Activated T-cell treated with anti-CD3 and anti-CD28 coated beads, Interleukin-2, amount 50 U/mL, for 4 hours (primary cell): ENCODE measurements at regions not wholly inside any gene's neighbourhood (a gene's known extent, or its start where the extent isn't known, plus 50 kb on each side); places are given as distances from the start of the nearest gene placed in this dataset.

Experiments used
- ATAC-seq, 2 donors: fragments of 200-7000 bp; cut with Tn5 transposase; one replicate each; pipeline ENCODE4 v1.10.0; 2021
- DNase-seq: peaks from one replicate; pipeline ENCODE4 v3.0.0-alpha.2; 2020
- H3K27me3 Mint-ChIP-seq: one replicate; pipeline ENCODE4 v1.8.0; 2021; ENCODE audit warnings: low read depth, mixed read lengths
- H3K36me3 Mint-ChIP-seq: one replicate; pipeline ENCODE4 v1.8.0; 2022; ENCODE audit warnings: mixed read lengths; ENCODE audit not compliant: insufficient read depth
- H3K4me1 Mint-ChIP-seq: one replicate; pipeline ENCODE4 v1.8.0; 2021; ENCODE audit warnings: low read depth, mixed read lengths
- H3K4me3 Mint-ChIP-seq: one replicate; pipeline ENCODE4 v1.8.0; 2021; ENCODE audit warnings: mild to moderate bottlenecking, moderate library complexity, mixed read lengths
- H3K9me3 Mint-ChIP-seq: one replicate; pipeline ENCODE4 v1.8.0; 2021; ENCODE audit warnings: mixed read lengths

- Mint-ChIP-seq H3K36me3 (no peaks in the 10 kb centered on the region), H3K27me3 (no peaks in the 10 kb centered on the region), H3K9me3 (peaks cover 12% of the 10 kb centered on the region), H3K4me3 (no peak overlapping the region), H3K4me1 (no peaks in the 10 kb centered on the region)
- ATAC-seq (no peak), DNase-seq (no peak)
These were observed 1478.3 kb downstream of the C4orf33 start for GRCh38 chr4:130574215-130574614.

GRCh38 chr4:130576218-130576617 is 1480.3 kb downstream of the C4orf33 start:
- Mint-ChIP-seq H3K27me3 (no peaks in the 10 kb centered on the region), H3K36me3 (no peaks in the 10 kb centered on the region), H3K9me3 (peaks cover 20% of the 10 kb centered on the region), H3K4me1 (no peaks in the 10 kb centered on the region), H3K4me3 (no peak overlapping the region)
- ATAC-seq = no peak
- DNase-seq = no peak

GRCh38 chr4:130591091-130591490 is 1495.1 kb downstream of the C4orf33 start:
- Mint-ChIP-seq H3K9me3 (peaks cover 10% of the 10 kb centered on the region), H3K36me3 (no peaks in the 10 kb centered on the region), H3K27me3 (no peaks in the 10 kb centered on the region), H3K4me3 (no peak overlapping the region), H3K4me1 (no peaks in the 10 kb centered on the region)
- ATAC-seq = no peak
- no peak for DNase-seq

GRCh38 chr4:130600706-130601105 is 1504.8 kb downstream of the C4orf33 start:
- Mint-ChIP-seq H3K4me1 (no peaks in the 10 kb centered on the region), H3K27me3 (no peaks in the 10 kb centered on the region), H3K9me3 (peaks cover 10% of the 10 kb centered on the region), H3K4me3 (no peak overlapping the region), H3K36me3 (no peaks in the 10 kb centered on the region)
- ATAC-seq (no peak), DNase-seq (no peak)

GRCh38 chr4:130603043-130603442 is 1507.1 kb downstream of the C4orf33 start:
- H3K36me3 Mint-ChIP-seq = no peaks in the 10 kb centered on the region
- no peak overlapping the region for H3K4me3 Mint-ChIP-seq
- no peaks in the 10 kb centered on the region for H3K27me3 Mint-ChIP-seq
- no peaks in the 10 kb centered on the region for H3K4me1 Mint-ChIP-seq
- ATAC-seq = no peak
- DNase-seq = no peak
- H3K9me3 Mint-ChIP-seq = peaks cover 10% of the 10 kb centered on the region

GRCh38 chr4:130608121-130608520 is 1512.2 kb downstream of the C4orf33 start:
- ATAC-seq = no peak

GRCh38 chr4:130628531-130628930 is 1532.6 kb downstream of the C4orf33 start:
- Mint-ChIP-seq H3K4me1 (no peaks in the 10 kb centered on the region), H3K9me3 (no peaks in the 10 kb centered on the region), H3K27me3 (no peaks in the 10 kb centered on the region), H3K36me3 (no peaks in the 10 kb centered on the region), H3K4me3 (no peak overlapping the region)
- DNase-seq (no peak), ATAC-seq (no peak)

More at GRCh38 chr4:130608121-130608520, 1512.2 kb downstream of the C4orf33 start:
- Mint-ChIP-seq H3K4me3 (no peak overlapping the region), H3K27me3 (no peaks in the 10 kb centered on the region), H3K9me3 (peaks cover 3% of the 10 kb centered on the region), H3K36me3 (no peaks in the 10 kb centered on the region), H3K4me1 (no peaks in the 10 kb centered on the region)
- DNase-seq = no peak

GRCh38 chr4:130632731-130633604 is 1537.0 kb downstream of the C4orf33 start:
- ATAC-seq (no peak), DNase-seq (no peak)
- no peaks in the 10 kb centered on the region for H3K4me1 Mint-ChIP-seq
- peaks cover 10% of the 10 kb centered on the region for H3K9me3 Mint-ChIP-seq
- no peaks in the 10 kb centered on the region for H3K36me3 Mint-ChIP-seq
- H3K4me3 Mint-ChIP-seq = no peak overlapping the region
- H3K27me3 Mint-ChIP-seq = no peaks in the 10 kb centered on the region

- ATAC-seq (no peak), DNase-seq (no peak)
- Mint-ChIP-seq H3K4me3 (no peak overlapping the region), H3K4me1 (no peaks in the 10 kb centered on the region), H3K27me3 (no peaks in the 10 kb centered on the region), H3K9me3 (peaks cover 10% of the 10 kb centered on the region), H3K36me3 (no peaks in the 10 kb centered on the region)
These were observed 1540.5 kb downstream of the C4orf33 start for GRCh38 chr4:130636486-130636885.

GRCh38 chr4:130640592-130640991 is 1544.6 kb downstream of the C4orf33 start:
- DNase-seq (no peak), ATAC-seq (no peak)
- Mint-ChIP-seq H3K4me1 (no peaks in the 10 kb centered on the region), H3K27me3 (no peaks in the 10 kb centered on the region), H3K36me3 (no peaks in the 10 kb centered on the region), H3K9me3 (peaks cover 2% of the 10 kb centered on the region), H3K4me3 (no peak overlapping the region)

GRCh38 chr4:130646886-130647285 is 1550.9 kb downstream of the C4orf33 start:
- DNase-seq (no peak), ATAC-seq (no peak)
- Mint-ChIP-seq H3K9me3 (peaks cover 12% of the 10 kb centered on the region), H3K4me3 (no peak overlapping the region), H3K36me3 (no peaks in the 10 kb centered on the region), H3K4me1 (no peaks in the 10 kb centered on the region), H3K27me3 (no peaks in the 10 kb centered on the region)

GRCh38 chr4:130648570-130648969 is 1552.6 kb downstream of the C4orf33 start:
- Mint-ChIP-seq H3K27me3 (no peaks in the 10 kb centered on the region), H3K36me3 (no peaks in the 10 kb centered on the region), H3K4me3 (no peak overlapping the region), H3K9me3 (peaks cover 12% of the 10 kb centered on the region), H3K4me1 (no peaks in the 10 kb centered on the region)
- ATAC-seq (no peak), DNase-seq (no peak)

- H3K27me3 Mint-ChIP-seq = no peaks in the 10 kb centered on the region
- H3K9me3 Mint-ChIP-seq = peaks cover 19% of the 10 kb centered on the region
- no peak for DNase-seq
- H3K4me3 Mint-ChIP-seq = no peak overlapping the region
- H3K36me3 Mint-ChIP-seq = no peaks in the 10 kb centered on the region
- ATAC-seq = no peak
- H3K4me1 Mint-ChIP-seq = no peaks in the 10 kb centered on the region
These were observed 1557.9 kb downstream of the C4orf33 start for GRCh38 chr4:130653842-130654241.

- Mint-ChIP-seq H3K27me3 (no peaks in the 10 kb centered on the region), H3K9me3 (peaks cover 16% of the 10 kb centered on the region), H3K4me3 (no peak overlapping the region), H3K36me3 (no peaks in the 10 kb centered on the region), H3K4me1 (no peaks in the 10 kb centered on the region)
- ATAC-seq = no peak
- no peak for DNase-seq
These were observed 1563.4 kb downstream of the C4orf33 start for GRCh38 chr4:130659320-130659719.

GRCh38 chr4:130668859-130669258 is 1572.9 kb downstream of the C4orf33 start:
- H3K27me3 Mint-ChIP-seq = no peaks in the 10 kb centered on the region
- H3K9me3 Mint-ChIP-seq = peaks cover 10% of the 10 kb centered on the region
- no peaks in the 10 kb centered on the region for H3K4me1 Mint-ChIP-seq
- ATAC-seq = no peak
- no peak for DNase-seq
- no peak overlapping the region for H3K4me3 Mint-ChIP-seq
- H3K36me3 Mint-ChIP-seq = no peaks in the 10 kb centered on the region
